Activated naive CD4-positive, alpha-beta T cell treated with anti-CD3 and anti-CD28 coated beads, Interleukin-2, amount 10 ng/mL, durations not matched to agents 7 days and 5 days (primary cell): ENCODE measurements at regions not wholly inside any gene's neighbourhood (a gene's known extent, or its start where the extent isn't known, plus 50 kb on each side); places are given as distances from the start of the nearest gene placed in this dataset.

ENCODE experiments used
- CTCF ChIA-PET: fragments of 350-600 bp; sonication (Branson Sonifier 250); formaldehyde crosslinking; loops from one replicate; lab custom pipeline; 2021; ENCODE audit warnings: antibody characterized with exemption; lab: Charles Lee
- DNase-seq: peaks from one replicate; pipeline ENCODE4 v3.0.0-alpha.2; 2020
- H3K27ac Mint-ChIP-seq: one replicate; pipeline ENCODE4 v1.8.0; 2021; ENCODE audit warnings: mild to moderate bottlenecking, moderate library complexity, mixed read lengths
- H3K27me3 Mint-ChIP-seq: one replicate; pipeline ENCODE4 v1.8.0; 2021; ENCODE audit warnings: mild to moderate bottlenecking, mixed read lengths
- H3K36me3 Mint-ChIP-seq: one replicate; pipeline ENCODE4 v1.8.0; 2021; ENCODE audit warnings: mixed read lengths
- H3K4me1 Mint-ChIP-seq: one replicate; pipeline ENCODE4 v1.8.0; 2021; ENCODE audit warnings: mixed read lengths
- H3K4me3 Mint-ChIP-seq: one replicate; pipeline ENCODE4 v1.8.0; 2021; ENCODE audit warnings: mild to moderate bottlenecking, moderate library complexity, mixed read lengths
- H3K9me3 Mint-ChIP-seq: one replicate; pipeline ENCODE4 v1.8.0; 2021; ENCODE audit warnings: mixed read lengths

DNA sequence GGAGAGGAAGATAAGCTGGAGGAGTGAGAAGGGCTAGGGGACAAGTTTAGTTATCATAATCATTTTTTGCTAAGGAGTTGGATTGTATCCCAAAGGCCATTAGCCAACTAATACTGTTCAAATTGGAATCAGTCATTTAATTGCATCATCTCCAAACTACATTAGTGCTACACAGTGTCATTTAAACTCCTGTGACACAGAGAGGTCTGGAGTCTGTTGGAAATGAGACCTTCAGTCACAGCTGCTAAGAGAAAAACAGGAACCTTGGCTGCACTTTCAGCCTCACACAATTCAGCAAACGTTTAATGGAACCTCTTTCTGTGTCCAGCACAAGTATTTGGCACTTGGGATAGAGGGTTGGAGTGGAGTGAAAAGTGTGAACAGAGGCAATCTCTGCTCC lies 175.5 kb upstream of the MGAT5 start:
- no peak overlapping the region for H3K27ac Mint-ChIP-seq
- CTCF ChIA-PET = no interaction called here
- no peak overlapping the region for H3K4me3 Mint-ChIP-seq
- H3K4me1 Mint-ChIP-seq = no peaks in the 10 kb centered on the region
- peaks cover 12% of the 10 kb centered on the region for H3K27me3 Mint-ChIP-seq
- H3K9me3 Mint-ChIP-seq = no peaks in the 10 kb centered on the region
- no peak for DNase-seq
- no peaks in the 10 kb centered on the region for H3K36me3 Mint-ChIP-seq

DNA sequence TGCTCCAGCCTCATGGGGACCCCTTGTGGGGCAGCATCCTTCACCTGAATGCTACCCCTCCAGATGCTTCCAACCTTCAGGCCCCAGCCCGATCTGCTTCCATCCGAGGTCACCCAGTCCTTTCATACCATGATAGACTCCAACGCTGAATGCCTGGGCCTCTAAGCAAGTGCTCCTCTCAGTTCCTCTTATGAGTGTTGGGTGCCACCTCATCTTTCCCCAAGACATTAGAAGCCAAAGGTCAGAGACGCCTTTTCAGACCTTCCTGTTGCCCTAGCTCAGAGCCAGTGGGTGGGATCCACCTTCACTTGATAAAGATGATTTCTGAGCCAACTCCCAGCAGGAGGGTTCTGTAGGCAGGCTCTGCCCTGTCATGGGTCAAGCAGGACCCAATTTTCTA lies 174.5 kb upstream of the MGAT5 start:
- Mint-ChIP-seq H3K27me3 (peaks cover 15% of the 10 kb centered on the region), H3K4me3 (no peak overlapping the region), H3K36me3 (no peaks in the 10 kb centered on the region), H3K4me1 (no peaks in the 10 kb centered on the region), H3K9me3 (no peaks in the 10 kb centered on the region), H3K27ac (no peak overlapping the region)
- CTCF ChIA-PET = no interaction called here
- DNase-seq = no peak

DNA sequence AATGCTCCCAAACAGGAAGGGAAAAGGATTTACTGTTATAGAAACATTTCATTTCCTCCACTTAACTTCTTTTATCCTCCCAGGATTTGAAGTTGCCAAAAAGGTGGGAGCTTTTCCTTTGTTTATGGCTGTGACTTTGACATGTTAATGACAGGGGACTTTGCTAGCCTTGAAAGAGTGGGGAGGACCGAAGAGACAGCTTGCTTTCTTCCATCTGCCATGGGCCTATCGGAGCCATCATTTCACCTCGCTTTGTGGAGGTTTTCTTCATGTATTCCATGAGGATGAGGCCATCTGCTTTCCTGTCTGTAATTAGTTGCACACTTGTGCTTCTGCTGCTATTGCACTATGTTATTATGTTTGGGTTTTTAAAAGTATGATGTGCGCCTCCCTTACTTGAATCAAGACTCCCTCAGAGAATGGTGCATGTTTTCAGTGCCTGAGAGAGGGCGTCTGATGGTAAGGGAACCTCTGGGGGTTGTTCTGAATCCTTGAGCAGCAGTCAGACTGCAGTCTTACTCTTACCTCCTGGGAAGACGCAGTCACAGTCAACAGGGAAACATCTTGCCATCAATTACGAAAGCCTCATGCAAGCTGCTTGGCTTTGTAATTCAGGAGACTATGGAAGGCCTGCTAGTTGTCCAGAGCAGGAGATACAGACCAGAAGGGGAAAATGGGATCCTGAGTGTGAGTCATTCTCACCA lies 173.3 kb upstream of the MGAT5 start:
- H3K27me3 Mint-ChIP-seq = peaks cover 15% of the 10 kb centered on the region
- no peak overlapping the region for H3K4me3 Mint-ChIP-seq
- CTCF ChIA-PET = no interaction called here
- no peaks in the 10 kb centered on the region for H3K9me3 Mint-ChIP-seq
- H3K27ac Mint-ChIP-seq = no peak overlapping the region
- DNase-seq = no peak
- no peaks in the 10 kb centered on the region for H3K36me3 Mint-ChIP-seq
- no peaks in the 10 kb centered on the region for H3K4me1 Mint-ChIP-seq

DNA sequence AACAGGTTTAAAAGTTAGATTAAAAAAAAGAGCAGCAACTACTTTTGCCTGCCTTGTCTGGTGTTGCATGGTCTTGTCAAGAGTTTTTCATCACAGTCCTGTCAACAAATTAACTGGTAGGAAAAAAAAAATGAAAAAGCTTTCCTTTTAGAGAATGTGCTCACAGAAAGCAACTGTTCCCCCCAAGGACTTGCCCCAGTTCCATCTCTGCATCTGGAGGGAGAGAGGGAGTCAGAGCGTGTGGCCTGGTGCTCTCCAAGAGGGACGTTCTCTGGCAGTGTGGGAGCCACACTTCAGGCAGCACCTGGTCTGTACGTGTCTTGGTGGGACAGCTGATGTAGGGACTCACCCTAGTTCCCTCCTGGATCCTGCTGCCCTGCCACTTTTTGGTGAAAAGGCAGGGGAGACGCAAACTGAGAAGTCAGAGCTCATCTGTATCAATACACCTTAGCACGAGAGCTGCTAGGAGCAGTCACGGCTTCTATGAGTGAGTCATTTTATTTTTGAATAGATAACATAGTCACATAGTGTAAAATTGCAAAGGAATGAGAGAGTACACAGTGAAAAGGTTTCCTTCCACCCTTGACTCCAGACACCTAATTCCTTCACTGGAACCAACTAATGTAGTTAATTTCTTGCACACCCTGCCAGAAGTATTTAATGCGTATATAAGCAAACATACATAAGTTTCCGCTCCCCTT lies 172.5 kb upstream of the MGAT5 start:
- Mint-ChIP-seq H3K27me3 (peaks cover 15% of the 10 kb centered on the region), H3K27ac (no peak overlapping the region), H3K4me1 (no peaks in the 10 kb centered on the region), H3K36me3 (no peaks in the 10 kb centered on the region), H3K9me3 (no peaks in the 10 kb centered on the region), H3K4me3 (no peak overlapping the region)
- CTCF ChIA-PET = no interaction called here
- DNase-seq = no peak

DNA sequence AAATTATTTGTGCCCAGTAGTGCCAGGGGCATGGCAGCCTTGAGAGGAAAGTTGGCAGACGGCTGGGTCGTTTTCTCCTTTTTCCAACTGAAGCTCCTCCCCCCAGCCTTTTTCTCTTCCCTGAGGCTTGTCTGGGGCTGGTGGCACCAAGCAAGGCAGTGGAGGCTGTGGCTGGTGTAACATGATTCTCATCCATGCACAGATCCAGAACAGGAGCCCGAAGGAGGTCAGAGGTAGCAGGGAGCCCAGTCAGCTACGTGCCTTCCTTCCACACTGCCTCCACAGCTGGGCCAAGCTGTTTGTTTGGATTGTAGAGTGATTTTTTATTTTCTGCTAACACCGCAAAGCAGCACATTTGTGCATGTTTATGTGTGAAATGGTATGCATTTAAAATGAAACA lies 170.3 kb upstream of the MGAT5 start:
- peaks cover 11% of the 10 kb centered on the region for H3K27me3 Mint-ChIP-seq
- H3K27ac Mint-ChIP-seq = no peak overlapping the region
- no peaks in the 10 kb centered on the region for H3K4me1 Mint-ChIP-seq
- no peaks in the 10 kb centered on the region for H3K9me3 Mint-ChIP-seq
- no peak for DNase-seq
- CTCF ChIA-PET = no interaction called here
- no peaks in the 10 kb centered on the region for H3K36me3 Mint-ChIP-seq
- H3K4me3 Mint-ChIP-seq = no peak overlapping the region

DNA sequence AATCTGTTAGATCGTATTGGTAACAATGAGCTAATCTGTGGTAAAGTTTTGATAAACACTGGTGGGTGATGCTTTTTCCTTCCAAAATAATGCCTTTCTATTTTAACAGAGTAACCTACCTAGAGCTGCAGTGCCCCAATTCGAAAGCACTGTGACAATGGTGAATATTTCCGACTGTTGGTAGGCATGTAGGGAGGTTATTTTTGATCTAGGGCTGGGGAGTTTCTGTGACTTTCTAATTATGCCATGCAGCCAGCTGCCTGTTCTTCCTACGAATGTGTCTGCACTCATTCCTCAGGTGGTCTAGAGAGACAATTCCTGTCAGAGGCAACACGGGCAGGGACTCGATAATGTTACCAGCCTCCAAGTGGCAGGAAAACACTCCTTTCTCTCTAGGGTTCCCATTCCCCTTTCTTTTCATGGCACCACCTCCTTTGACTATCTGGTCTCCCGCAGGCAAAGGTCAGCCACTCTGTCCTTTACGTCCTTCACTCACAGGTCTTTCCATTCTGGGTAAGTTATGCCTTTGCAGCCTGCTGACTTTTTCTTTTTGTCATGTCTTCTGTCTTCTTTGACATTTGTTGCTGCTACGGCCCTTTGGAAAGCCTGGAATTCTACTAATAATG lies 167.2 kb upstream of the MGAT5 start:
- Mint-ChIP-seq H3K27ac (no peak overlapping the region), H3K36me3 (no peaks in the 10 kb centered on the region), H3K4me1 (no peaks in the 10 kb centered on the region), H3K9me3 (no peaks in the 10 kb centered on the region), H3K27me3 (peaks cover 7% of the 10 kb centered on the region), H3K4me3 (no peak overlapping the region)
- DNase-seq = no peak
- CTCF ChIA-PET = no interaction called here

DNA sequence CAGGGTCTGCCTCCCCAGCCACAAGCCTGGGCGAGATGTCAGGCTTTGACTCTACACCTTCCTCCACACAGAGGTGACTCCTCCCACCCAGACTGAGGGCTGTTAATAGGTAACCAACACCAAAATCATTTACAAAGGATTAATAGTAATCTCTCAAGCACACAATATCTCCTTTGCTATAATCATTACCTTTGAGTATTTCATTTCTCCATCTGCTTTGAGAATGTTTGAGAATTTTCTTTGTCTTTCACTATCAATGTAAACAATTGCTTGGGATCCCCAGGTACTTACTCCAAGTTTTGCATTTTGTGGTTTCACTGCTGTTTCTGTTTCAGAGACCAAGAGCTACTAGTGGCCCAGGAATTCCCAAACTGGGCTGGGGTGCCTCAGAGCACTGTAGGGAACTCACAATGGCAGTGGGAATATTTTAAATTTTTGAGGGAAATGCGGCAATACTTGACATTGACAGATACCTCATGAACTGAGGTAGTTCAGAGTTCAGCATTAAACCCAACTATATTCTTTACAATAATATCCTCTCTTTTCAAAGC lies 166.4 kb upstream of the MGAT5 start:
- no peaks in the 10 kb centered on the region for H3K36me3 Mint-ChIP-seq
- no peaks in the 10 kb centered on the region for H3K4me1 Mint-ChIP-seq
- H3K9me3 Mint-ChIP-seq = no peaks in the 10 kb centered on the region
- CTCF ChIA-PET = no interaction called here
- DNase-seq = no peak
- peaks cover 7% of the 10 kb centered on the region for H3K27me3 Mint-ChIP-seq
- no peak overlapping the region for H3K27ac Mint-ChIP-seq
- no peak overlapping the region for H3K4me3 Mint-ChIP-seq

DNA sequence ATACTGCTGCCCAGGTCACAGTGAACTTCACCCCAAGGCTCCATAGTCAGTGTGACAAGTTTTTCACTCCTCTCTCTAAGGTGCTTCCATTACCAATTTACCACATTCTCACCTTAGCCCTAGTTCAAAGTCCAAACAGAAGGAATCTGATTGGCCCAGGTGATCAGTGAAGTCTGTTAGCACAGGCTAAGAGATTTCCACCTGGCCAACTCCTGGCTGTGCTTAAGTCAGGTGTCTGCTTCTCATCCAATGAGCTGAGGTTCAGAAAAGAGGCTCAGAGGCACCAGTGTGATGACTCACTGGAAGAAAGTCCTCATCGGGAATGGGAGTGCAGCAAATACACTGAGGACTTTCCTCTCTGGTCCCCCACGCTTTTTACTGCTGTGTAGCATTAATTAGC lies 164.4 kb upstream of the MGAT5 start:
- DNase-seq = no peak
- CTCF ChIA-PET = no interaction called here
- Mint-ChIP-seq H3K4me3 (no peak overlapping the region), H3K4me1 (no peaks in the 10 kb centered on the region), H3K27ac (no peak overlapping the region), H3K27me3 (no peaks in the 10 kb centered on the region), H3K9me3 (no peaks in the 10 kb centered on the region), H3K36me3 (no peaks in the 10 kb centered on the region)

DNA sequence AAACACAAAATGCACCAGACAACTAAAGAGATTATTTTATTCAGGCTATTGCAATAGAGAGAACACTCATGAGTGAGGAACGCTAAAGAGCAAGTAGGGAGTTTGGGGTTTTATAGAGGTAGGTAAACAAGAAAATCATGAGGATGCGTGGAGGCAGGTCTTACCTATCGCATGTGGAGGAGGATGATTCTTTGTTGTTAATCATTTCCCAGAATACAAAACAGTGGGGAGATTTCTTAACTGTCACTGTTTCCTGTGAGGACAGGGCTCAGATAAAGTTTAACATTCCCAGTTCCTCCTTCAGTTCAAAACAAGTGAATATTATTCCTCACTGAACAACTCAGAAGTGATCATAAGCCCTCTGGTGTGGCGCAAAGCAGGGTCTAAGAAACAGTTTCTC lies 156.1 kb upstream of the MGAT5 start:
- DNase-seq = no peak
- Mint-ChIP-seq H3K4me1 (no peaks in the 10 kb centered on the region), H3K4me3 (no peak overlapping the region), H3K27me3 (peaks cover 13% of the 10 kb centered on the region), H3K9me3 (peaks cover 2% of the 10 kb centered on the region), H3K27ac (no peak overlapping the region), H3K36me3 (no peaks in the 10 kb centered on the region)
- CTCF ChIA-PET = interaction anchor here (1.0 kb wide), 1 partner anchor 23 kb away, joined by 3 read pairs; no protein-coding TSS in a partner anchor

DNA sequence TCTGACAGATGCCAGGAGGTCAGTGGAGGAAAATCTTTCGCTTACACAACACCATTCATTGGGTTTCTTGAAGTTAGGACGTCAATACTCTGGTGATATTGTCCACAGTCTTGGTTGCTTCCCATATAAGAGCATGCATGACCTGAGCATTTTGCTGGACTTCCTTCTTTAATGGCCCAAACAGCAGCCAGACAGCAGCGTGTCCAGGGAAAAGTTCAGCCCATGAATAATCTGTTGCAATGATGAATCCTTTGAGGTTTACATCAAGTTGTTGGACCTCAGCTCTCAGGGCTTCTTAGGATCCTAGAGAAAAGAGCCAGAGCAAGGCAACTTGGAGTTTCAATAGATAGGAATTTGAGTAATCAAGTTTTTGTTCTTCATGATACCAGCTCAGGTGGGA lies 155.6 kb upstream of the MGAT5 start:
- no peak overlapping the region for H3K4me3 Mint-ChIP-seq
- H3K27me3 Mint-ChIP-seq = peaks cover 13% of the 10 kb centered on the region
- no peak for DNase-seq
- H3K27ac Mint-ChIP-seq = no peak overlapping the region
- H3K4me1 Mint-ChIP-seq = no peaks in the 10 kb centered on the region
- peaks cover under 1% of the 10 kb centered on the region for H3K36me3 Mint-ChIP-seq
- CTCF ChIA-PET = interaction anchor here (1.0 kb wide), 1 partner anchor 24 kb away, joined by 3 read pairs; no protein-coding TSS in a partner anchor
- peaks cover 2% of the 10 kb centered on the region for H3K9me3 Mint-ChIP-seq

DNA sequence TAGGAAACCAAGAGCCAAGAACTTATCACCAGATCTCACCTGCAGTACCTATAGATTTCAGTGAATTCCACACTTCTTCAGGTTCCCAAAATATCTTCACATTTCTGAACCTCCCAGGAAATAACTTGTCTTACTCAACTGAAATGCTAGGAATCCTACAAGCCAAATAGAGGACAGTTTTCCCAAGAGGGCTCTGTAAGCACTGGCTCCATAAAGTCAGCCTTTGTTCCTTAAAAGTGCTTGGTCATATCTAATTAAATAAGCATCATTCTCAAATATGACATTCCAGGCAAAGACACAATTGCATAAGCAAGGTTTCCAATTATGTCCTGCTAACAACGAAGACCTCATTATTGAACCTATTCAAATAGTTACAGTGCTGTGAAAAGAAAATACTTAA lies 154.6 kb upstream of the MGAT5 start:
- no peak for DNase-seq
- H3K4me3 Mint-ChIP-seq = no peak overlapping the region
- H3K9me3 Mint-ChIP-seq = peaks cover 2% of the 10 kb centered on the region
- peaks cover 13% of the 10 kb centered on the region for H3K27me3 Mint-ChIP-seq
- CTCF ChIA-PET = no interaction called here
- peaks cover 2% of the 10 kb centered on the region for H3K36me3 Mint-ChIP-seq
- H3K4me1 Mint-ChIP-seq = peaks cover 2% of the 10 kb centered on the region
- H3K27ac Mint-ChIP-seq = no peak overlapping the region

DNA sequence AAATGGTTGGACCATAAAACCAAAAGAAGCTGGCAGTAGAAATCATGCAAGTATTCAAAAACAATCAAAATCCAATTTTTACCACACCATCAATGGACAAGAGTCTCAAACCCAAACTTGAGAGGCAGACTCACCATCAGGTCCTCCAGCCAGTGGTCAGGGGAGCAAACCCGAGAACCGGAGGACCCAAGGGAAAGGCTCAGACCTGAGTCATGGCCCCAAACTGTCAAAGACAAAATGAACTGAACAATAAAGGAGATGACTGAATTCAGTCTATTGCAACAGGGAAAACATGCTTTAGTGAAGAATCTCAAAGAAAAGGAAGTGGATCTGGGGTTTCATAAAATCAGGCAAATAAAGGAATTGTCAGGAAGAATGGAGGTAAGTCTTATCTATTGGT lies 150.7 kb upstream of the MGAT5 start:
- Mint-ChIP-seq H3K4me3 (no peak overlapping the region), H3K27me3 (peaks cover 21% of the 10 kb centered on the region), H3K9me3 (peaks cover 6% of the 10 kb centered on the region), H3K36me3 (peaks cover 2% of the 10 kb centered on the region), H3K4me1 (peaks cover 14% of the 10 kb centered on the region), H3K27ac (no peak overlapping the region)
- DNase-seq = no peak
- CTCF ChIA-PET = no interaction called here

DNA sequence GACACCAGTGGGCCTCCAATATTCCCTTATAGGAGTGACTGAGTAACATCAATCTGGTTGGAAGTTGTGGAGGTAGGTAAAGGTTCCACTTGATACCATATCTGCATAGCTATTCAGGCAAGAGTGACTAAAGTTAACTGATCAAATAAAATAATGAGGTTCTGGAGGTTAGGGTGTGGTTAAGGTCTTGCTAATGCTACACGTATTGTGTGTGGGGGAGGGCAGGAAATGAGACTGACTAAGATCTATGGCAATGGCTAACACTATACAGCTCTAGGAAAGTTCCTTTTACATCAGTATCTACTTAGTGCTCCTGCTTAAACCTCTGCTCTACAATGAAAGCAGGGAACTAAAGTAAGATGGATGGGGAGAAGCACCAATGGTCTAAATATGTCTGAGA lies 149.1 kb upstream of the MGAT5 start:
- CTCF ChIA-PET = interaction anchor here (1.6 kb wide), 1 partner anchor 307 kb away, joined by 3 read pairs; no protein-coding TSS in a partner anchor
- DNase-seq = peak; percentile 33
- H3K4me1 Mint-ChIP-seq = peaks cover 14% of the 10 kb centered on the region
- peaks cover 16% of the 10 kb centered on the region for H3K27me3 Mint-ChIP-seq
- H3K9me3 Mint-ChIP-seq = peaks cover 6% of the 10 kb centered on the region
- peaks cover 2% of the 10 kb centered on the region for H3K36me3 Mint-ChIP-seq
- H3K4me3 Mint-ChIP-seq = no peak overlapping the region
- no peak overlapping the region for H3K27ac Mint-ChIP-seq

DNA sequence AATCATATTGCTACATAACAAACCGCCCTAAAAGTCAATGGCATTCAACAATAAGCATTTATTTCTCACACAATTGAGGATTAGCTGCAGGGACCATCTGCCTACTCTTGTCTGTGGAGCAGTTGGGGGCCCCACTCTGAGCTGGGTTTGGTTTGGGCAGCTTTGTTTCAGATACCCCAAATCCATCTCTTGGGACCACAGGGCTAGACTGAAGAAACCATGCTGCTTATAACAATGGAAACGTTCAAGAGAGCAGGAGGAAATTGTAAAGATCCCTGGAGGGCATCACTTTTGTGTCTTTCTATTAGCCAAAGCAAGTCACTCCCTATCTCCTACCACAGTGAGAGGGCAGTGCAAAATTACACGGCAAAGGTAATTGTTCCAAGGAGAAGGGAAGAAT lies 146.5 kb upstream of the MGAT5 start:
- peaks cover 20% of the 10 kb centered on the region for H3K27me3 Mint-ChIP-seq
- H3K4me1 Mint-ChIP-seq = peaks cover 14% of the 10 kb centered on the region
- no peak overlapping the region for H3K4me3 Mint-ChIP-seq
- DNase-seq = no peak
- peaks cover 2% of the 10 kb centered on the region for H3K36me3 Mint-ChIP-seq
- H3K27ac Mint-ChIP-seq = no peak overlapping the region
- H3K9me3 Mint-ChIP-seq = peaks cover 9% of the 10 kb centered on the region
- CTCF ChIA-PET = interaction anchor here (0.7 kb wide), 1 partner anchor 189 kb away, joined by 3 read pairs; no protein-coding TSS in a partner anchor
